Skin of body (tissue), 1 donor: ENCODE measurements at regions not wholly inside any gene's neighbourhood (a gene's known extent, or its start where the extent isn't known, plus 50 kb on each side); places are given as distances from the start of the nearest gene placed in this dataset.
"Not testable (repeated sequence)": the region's sequence is repeated elsewhere in the genome, so short reads cannot be mapped to it uniquely, and the experiment has no call there.

Experiments used
- DNase-seq: peaks from one replicate; lab custom pipeline; 2025; lab: John Stamatoyannopoulos, UW

DNA sequence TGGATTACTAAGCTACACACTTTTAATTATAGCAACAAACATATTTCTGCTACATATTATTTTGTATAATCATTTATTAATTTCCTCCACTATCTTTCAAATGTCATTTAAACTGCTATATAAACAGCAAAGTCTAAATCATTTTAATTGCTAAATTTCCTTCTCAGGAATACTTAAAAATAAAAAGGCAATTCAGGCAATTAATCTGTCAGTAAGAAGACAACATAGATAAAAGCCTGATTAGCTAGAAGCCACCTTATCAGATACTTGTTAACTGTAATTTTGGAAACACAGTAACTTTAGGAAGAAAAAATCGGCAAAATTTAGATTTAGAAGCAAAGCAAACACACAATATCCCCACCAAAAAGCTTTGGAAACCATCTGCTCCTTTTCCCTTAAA, 188.2 kb upstream of the ZNF804A start:
- DNase-seq = no peak

DNA sequence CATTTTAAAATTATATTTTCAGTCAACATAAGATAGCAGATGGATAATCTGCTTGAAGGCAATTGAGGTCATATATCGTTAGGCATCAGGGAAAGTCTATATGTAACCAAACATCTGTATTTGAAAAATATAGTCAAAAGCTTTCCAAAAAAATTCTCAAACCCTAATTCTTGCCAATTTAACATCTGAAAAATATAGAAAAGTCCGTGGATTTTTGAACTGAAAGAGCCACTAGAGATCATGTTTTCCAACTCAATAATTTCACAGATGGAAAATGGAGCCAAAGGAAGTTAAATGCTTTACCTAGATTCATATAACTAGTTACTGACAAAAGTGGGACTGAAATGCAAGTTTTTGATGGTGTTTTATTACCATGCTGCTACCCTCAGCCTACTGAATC, 185.1 kb upstream of the ZNF804A start:
- no peak for DNase-seq

DNA sequence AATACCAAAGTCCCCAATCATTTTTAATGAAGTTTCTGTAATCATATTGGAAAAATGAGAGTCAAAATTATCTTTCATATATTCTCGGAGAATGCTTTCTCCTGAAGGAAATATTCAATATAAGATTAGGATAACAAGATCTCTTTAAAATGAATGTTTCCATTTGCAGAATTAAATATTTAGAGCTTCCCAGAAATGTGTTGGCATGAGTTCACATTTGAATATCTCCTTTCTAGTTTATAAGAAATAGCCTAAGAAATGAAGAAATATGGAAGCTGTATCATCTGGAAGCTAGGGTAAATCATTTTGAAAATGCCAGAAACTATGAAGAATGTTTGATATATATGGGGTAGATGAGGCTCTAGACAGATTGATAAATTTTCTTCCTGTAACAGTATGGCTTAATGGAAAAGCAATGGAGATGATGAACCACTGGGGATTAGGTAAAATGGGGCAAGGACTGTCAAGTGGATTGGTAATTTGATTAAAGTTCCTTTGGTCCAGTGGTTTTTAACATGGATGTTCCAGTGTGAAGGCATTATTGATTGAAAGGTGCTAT, 184.6 kb upstream of the ZNF804A start:
- DNase-seq = no peak

DNA sequence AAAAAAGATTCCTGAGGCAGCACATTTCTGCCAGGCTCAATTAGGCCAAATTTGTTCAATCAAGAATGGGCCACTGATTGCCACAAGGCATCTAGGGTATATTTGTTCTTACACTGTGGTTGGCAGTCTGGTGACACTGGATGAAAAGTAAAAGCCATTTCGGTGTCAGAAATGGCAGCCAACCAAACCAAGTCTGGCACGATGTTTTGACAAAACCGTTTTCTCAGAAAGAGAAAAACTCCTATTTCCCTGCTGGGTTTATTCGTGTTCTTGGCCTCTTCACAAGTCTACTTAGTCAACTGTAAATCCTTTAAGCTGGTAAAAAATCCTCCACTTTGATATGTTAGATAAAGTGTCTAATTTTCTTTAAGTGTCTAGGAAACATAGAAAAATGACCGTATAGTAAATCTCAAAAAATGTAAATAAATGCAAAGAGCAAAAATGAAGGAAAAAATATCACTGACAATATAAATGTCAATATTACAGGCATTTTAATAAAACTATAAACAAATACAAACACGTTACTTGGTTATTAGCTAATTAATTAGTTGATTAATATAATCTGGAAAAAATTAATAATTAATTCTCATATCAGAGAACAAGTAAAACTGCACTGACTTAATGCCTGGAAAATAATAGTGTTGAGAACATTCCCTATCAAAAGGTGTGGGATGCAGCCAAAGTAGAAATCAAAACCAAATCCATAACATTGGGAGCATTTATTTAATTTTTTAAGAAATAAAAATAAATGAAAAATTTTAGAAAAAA, 182.0 kb upstream of the ZNF804A start:
- DNase-seq = no peak

DNA sequence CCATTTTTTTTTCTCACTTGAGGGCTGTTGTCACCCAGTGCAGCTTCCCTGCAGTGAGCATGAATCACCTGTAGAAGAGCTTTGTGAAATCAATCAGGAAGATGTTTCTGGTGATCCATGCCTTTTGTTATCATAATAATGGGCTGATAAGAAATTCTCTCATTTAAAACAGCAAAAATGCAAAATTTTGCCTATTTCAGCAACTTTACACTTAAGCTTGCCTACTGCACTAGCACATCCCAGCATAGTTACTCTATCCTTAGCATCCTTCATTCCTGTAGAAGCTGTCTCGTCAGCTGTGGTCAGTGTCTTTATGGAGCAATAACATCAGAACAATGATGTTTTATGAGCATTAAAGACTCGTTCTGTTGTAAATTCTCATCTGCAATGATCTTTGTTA, 178.6 kb upstream of the ZNF804A start:
- no peak for DNase-seq

DNA sequence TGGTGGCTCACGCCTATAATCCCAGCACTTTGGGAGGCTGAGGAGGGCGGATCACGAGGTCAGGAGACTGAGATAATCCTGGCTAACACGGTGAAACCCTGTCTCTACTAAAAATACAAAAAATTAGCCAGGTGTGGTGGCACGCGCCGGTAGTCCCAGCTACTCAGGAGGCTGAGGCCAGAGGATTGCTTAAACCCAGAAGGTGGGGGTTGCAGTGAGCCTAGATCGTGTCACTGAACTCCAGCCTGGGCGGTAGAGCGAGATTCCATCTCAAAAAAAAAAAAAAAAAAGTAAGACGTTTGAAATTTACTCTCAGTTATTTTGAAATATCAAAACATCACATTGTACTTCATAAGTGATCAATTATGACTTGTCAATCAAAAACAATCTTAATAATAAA, 176.9 kb upstream of the ZNF804A start:
- not testable (repeated sequence) for DNase-seq

DNA sequence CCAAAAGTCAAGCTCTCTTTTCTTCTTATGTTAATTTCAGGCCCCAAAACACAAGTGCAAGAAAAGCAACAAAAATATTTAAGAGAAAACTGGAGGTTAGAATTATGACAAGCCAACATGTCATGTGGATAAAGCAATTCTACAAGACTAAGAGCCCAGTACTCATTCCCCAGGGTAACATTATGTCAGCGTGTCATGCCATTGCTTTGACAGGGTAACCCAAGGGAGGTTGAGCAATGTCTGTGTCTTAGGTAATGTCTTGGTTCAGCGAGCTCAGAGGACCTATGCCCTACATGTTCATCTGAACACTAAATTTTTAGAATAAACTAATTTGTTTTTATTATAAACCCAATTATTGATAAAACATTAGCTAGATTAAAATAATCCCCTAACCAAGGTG, 173.2 kb upstream of the ZNF804A start:
- no peak for DNase-seq

DNA sequence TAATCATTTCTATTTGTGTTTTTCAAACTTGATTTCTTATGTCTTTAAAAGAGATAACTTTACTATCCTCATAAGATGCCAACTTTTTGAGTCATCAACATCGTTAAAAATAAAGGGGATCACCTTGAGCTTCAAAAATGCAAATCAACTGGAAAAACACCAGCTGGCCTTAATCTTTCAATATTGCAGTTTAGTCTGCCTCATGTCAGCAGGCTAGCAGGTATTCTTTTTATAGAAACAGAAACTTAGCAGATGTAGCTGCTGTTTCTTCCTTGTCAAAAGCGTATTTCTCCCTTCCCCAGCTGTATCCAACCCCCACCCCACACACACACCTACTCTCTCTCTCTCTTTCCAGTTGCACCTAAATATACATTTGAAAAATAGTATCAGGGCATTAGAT, 154.1 kb upstream of the ZNF804A start:
- DNase-seq = no peak

DNA sequence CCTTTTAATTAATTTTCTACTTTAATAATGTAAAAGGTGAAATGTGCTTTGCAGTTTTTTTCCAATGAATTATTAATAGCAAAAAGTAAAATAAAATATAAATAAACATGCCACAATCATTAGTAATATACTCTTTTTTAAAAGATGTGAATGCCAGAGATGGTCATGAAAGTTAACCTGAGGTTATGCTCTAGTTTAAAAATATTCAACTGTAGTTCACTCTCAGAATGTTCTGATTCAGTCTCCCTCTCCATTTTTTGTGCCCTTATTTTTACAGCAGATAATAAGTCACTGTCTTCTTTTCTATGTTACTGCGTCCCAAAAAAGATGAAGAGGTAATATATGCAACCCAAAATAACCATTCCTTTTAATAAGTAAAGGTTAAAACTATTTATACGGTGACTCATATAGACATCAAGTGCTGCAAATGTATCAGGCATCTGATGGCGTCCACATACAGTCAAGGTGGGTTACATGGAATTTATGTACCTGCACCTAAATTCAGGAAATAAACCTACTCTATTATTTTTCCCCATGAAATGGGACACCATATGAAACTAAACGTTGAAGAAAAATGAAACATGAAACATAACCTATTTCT, 153.6 kb upstream of the ZNF804A start:
- no peak for DNase-seq

DNA sequence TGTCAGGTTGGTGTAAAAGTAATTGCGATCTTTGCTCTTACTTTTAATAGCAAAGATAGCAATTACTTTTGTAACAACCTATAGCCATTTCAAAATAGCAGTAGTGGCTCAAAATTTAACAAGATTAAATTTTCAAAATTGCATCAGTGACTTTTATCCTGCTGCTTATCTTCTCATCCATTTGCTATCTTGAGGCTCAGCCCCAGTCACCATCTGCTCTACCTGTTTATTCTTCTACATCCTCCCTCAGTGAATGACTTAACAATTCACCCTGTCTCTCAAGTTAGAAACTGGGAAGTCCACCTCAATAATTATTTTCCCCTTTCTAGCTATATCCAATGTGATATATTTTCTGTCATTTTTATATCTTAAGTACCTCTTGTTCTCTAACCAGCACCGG, 148.6 kb upstream of the ZNF804A start:
- DNase-seq = no peak

DNA sequence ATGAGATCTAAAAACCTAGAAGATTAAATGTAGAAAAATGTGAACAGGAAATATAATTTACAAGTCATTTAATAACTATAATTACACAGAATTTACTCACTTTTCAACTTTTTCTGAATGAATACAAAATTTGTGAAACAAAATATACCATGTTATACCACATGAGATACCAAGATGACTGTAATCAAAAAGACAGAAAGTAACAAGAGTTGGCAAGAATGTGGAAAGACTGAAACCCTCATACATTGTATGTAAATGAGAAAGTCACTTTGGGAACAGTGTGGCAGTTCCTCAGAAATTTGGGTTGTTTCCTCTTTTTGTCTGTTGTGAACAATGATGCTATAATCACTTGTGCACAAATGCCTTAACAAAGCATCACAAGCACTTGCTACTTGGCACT, 145.4 kb upstream of the ZNF804A start:
- no peak for DNase-seq

DNA sequence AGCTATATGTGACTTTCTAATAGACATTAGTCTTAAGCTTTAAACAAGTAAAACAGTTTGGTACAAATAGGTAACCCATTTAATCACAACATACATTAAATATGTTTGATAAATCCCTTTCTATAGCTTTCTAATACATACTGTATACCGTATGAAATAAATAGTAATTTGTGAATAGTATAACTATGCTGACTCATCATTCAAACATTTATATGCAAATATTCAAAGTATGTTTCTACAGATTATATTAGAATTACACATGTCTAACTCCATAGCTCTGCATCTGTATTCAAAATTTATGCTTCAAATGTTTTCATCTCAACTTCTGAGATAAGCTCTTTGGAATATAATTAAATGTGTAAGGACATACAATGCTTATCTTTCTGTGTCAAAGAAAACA, 142.7 kb upstream of the ZNF804A start:
- DNase-seq = no peak

DNA sequence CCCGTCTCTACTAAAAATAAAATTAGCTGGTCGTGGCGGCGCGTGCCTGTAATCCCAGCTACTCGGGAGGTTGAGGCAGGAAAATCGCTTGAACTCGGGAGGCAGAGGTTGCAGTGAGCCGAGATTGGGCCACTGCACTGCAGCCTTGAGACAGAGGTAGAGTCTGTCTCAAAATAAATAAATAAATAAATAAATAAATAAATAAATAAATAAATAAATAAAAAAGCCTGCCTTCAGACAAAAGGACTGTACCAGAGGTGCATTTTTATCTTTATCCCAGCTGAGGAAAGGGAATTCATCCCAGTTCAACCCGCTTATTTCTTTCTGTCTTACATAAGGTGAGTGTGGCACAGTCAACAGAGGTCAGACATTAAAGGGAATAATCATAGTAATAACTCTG, 141.6 kb upstream of the ZNF804A start:
- DNase-seq = not testable (repeated sequence)

DNA sequence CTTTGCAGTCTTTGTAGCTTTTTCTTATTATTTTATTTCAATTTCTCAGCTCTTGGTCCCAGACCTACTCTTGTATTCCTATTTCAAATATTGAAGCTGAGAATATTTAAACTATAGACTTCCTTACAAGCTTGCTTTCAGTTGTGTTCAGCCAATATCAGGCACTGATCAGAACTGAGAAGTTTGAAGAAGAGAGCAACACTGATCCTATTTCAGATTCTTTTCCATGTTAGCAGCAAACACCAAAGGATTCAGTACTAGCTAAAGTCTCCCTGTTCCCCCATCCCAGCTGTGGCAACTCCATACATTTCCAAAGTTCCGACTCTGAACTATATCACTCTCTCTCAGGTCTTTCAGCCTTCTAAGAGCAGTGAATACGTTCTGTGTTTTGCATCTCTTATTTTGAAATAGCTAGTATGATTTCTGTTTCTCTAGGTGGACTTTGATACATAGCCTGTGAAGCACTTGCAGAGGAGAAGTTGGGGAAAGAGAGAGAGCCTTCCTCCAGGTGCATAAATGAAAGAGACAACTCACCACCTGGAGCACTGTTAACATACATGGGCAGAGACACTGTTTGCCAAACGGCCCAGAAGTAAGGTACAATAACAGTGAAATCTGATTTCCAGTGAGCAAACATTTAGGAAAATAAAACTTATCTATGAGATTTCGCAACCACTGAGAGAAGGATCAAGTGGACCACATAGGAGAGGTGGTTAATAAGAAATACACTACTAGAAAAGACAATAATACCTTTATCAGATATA, 135.0 kb upstream of the ZNF804A start:
- no peak for DNase-seq

DNA sequence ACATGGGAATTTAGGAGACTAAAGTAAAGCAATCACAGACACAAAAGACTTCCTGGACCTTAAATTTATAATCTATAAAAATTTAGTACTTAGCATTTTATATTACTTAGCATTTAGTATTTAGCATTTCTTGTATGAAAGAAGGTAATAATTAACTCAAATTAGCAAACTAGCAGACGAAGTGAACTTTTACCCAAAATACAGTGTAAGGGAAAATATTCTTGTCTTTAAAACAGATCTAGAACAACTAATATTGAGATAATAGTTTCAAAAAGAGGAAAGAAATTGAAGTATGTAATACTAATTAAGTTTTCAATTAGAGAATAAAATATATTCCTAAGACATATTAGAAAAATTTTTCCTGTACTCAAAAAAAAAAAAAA, 134.5 kb upstream of the ZNF804A start:
- DNase-seq = no peak

DNA sequence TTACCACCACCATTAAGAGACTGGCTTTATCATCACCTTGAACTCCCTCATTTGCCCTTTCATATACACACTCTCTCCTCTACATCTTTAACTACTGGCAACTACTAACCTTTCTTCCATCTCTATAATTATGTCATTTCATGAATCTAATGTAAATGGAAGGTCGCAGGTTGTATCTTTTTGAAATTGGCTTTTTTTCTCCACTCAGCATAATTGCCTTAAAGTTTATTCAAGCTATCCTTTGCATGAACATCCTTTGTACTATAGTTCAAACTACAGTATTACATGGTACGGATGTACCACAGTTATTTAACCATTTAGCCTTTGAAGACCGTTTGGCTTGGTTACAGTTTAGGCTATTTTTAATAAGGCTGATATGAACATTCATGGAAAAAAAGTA, 129.5 kb upstream of the ZNF804A start:
- DNase-seq = no peak

DNA sequence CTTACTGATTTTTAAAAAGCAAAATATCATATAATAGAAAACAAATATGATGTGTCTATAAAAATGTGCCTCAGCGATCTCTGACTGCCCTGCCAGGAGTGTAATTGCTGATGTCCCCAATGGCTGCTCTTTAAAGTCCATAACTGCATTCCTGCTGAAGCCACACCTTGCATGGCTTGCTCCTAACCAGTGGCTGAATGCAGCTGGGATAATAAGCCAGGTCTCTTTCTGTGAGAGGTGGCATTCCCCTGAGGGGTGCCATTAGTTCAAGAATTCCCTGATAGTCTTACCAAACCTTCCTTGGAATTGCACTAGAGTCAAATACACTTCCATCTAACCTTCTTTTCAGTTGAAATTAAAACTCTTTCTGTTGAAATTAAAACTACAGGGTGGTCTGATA, 125.8 kb upstream of the ZNF804A start:
- no peak for DNase-seq

DNA sequence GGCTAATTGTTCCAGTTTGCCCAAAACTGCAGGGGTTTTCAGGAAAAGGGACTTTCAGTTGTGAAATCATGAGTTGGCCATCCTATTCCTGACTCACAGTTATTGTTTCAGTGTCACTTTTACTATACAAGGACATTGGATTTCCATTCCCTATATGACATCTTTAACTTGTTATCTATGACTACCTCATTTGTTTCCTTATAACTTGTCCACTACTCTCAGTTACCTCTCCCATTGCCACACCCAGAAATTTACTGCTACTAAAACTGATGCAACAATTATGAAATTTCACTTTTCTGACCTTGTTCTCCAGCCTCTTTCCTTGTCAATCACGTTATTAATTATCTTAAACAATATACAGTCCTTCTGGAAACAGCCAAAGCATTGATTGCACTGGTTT, 116.5 kb upstream of the ZNF804A start:
- DNase-seq = no peak

DNA sequence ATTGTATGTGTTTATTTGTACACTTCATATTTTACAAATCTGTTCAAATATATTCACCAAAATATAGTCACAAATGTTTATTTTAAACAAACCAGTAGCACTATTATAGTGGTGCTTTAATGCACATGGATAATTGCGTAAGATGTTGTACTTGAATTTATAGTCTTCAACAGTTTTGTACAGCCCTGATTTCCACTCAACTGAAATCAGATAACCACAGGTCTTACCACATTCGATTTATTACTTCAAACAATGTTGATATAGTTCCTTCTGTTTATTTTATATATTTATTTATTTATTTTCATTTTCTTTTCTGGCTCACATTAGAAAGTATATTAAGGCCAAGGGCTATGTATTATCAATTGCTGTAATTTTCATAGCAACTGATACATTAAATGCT, 99.4 kb upstream of the ZNF804A start:
- no peak for DNase-seq

DNA sequence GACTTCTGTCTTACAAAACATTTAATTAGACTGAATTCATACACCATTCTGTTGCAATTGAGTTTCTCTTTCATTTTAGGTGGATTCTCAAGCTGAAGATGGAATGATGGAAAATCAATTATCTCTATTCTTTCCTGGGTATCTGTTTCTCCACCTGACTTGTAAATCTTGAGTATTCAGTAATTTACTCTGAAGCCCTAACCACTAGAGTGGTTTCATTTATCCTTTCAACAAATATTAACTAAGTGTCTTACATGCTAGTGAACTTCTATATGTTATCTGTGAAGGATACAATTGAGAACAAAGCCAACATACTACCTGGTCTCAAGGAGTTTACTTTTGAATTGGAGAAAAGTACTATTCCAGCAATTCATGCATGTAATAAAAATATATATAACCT, 94.1 kb upstream of the ZNF804A start:
- no peak for DNase-seq

DNA sequence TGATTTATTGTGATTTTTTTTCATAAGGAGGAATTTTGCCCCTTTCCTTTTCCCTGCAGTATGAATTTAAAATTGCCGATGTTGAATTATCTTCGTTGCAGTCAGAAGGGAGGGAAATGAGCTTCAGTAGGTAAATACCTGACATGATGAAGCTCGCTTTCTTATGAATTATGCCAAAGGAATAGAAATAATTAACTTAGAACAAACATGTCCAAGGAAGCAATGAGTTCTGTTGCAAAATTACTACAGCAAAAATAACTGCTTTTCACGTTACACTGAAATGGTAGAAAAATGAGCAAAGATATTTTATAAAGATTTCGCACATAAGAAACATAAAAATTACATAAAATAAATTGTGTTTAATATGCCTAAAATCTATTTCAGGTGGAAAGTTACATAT, 91.1 kb upstream of the ZNF804A start:
- no peak for DNase-seq

DNA sequence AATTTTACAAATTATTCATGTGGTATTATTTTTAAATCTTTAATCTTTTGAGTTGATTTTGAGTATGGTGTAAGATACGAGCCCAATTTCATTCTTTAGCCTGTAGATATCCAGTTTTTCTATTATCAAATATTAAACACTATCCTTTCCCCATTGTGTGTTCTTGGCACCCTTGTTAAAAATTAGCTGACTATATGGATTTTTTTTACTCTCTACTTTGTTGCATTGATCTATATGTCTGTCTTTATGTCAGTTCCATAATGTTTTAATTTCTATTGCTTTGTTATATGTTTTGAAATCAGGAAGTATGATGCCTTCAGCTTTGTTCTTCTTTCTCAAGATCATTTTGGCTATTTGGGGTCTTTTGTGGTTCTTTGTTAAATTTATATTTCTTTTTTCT, 80.9 kb upstream of the ZNF804A start:
- DNase-seq = no peak

DNA sequence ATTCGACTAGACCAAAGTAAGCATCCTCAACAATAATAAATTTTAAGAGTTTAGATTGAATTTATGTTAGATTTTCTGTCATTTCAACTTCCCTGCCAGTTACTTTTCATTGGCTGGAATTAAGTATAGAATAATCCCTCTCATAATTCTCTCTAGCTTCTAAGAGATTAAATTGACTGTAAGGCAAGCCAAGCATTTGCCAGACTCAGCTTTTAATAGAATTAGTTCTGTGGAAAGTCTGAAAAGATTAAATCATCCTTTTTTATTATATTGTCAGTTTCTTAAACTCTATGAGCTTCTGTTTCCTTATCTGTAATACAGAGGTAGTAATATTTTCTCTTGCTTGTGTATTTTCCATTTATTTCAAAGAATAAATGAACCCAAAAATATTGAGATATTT, 77.9 kb upstream of the ZNF804A start:
- no peak for DNase-seq
